ENCODE measurements at regions not wholly inside any gene's neighbourhood (a gene's known extent, or its start where the extent isn't known, plus 50 kb on each side); places are given as distances from the start of the nearest gene placed in this dataset.
A peak's percentile ranks its signal among the peaks of the same experiment; 100 is the strongest.
"Not testable (repeated sequence)": the region's sequence is repeated elsewhere in the genome, so short reads cannot be mapped to it uniquely, and the experiment has no call there.

GRCh38 chr5:92320446-92320845, 937.3 kb upstream of the ARRDC3 start:
- intact Hi-C loops (cut with DNase I), result no loop called here
- Histone ChIP-seq H3K27ac (ENCODE audit: low read depth in 2 of 2, low read length in 2 of 2) (no peak overlapping the region), H3K9me3 (ENCODE audit: control insufficient read depth in 2 of 3, insufficient read depth in 1 of 3, low read length in 3 of 3) (no peaks in the 10 kb centered on the region), H3K4me1 (ENCODE audit: control insufficient read depth in 2 of 3, insufficient read depth in 2 of 3, low read depth in 1 of 3, low read length in 3 of 3) (no peaks in the 10 kb centered on the region), H3K27me3 (ENCODE audit: control insufficient read depth, insufficient read depth, low read length) (no peaks in the 10 kb centered on the region), H3K4me3 (ENCODE audit: low read length in 3 of 3) (no peak overlapping the region), H3K9ac (ENCODE audit: low read length in 3 of 3) (no peak overlapping the region), H3K36me3 (ENCODE audit: control insufficient read depth in 2 of 3, insufficient read depth in 3 of 3, low read length in 3 of 3) (no peaks in the 10 kb centered on the region)
- FAIRE-seq (no peak), DNase-seq (no peak)
- TF ChIP-seq CTCF (IDR thresholded peaks at IDR 0.05; ENCODE audit: borderline replicate concordance, extremely low read depth, insufficient read depth), result no peak

GRCh38 chr5:92313385-92313784, 930.3 kb upstream of the ARRDC3 start:
- no peak for TF ChIP-seq CTCF (IDR thresholded peaks at IDR 0.05; ENCODE audit: borderline replicate concordance, extremely low read depth, insufficient read depth)
- Histone ChIP-seq H3K9me3 (ENCODE audit: control insufficient read depth in 2 of 3, insufficient read depth in 1 of 3, low read length in 3 of 3) (no peaks in the 10 kb centered on the region), H3K27ac (ENCODE audit: low read depth in 2 of 2, low read length in 2 of 2) (no peak overlapping the region), H3K36me3 (ENCODE audit: control insufficient read depth in 2 of 3, insufficient read depth in 3 of 3, low read length in 3 of 3) (no peaks in the 10 kb centered on the region), H3K4me1 (ENCODE audit: control insufficient read depth in 2 of 3, insufficient read depth in 2 of 3, low read depth in 1 of 3, low read length in 3 of 3) (no peaks in the 10 kb centered on the region), H3K9ac (ENCODE audit: low read length in 3 of 3) (no peak overlapping the region), H3K4me3 (ENCODE audit: low read length in 3 of 3) (no peak overlapping the region), H3K27me3 (ENCODE audit: control insufficient read depth, insufficient read depth, low read length) (no peaks in the 10 kb centered on the region)
- intact Hi-C loops (cut with DNase I), result no loop called here
- FAIRE-seq, result no peak
- DNase-seq, result no peak

- intact Hi-C loops (cut with DNase I), result no loop called here
- H3K27ac ChIP-seq (ENCODE audit: low read depth in 2 of 2, low read length in 2 of 2), result no peak overlapping the region
- no peaks in the 10 kb centered on the region for H3K4me1 ChIP-seq (ENCODE audit: control insufficient read depth in 2 of 3, insufficient read depth in 2 of 3, low read depth in 1 of 3, low read length in 3 of 3)
- peak; percentile 20 for TF ChIP-seq CTCF (IDR thresholded peaks at IDR 0.05; ENCODE audit: borderline replicate concordance, extremely low read depth, insufficient read depth)
- peak in 2 of 5 donors; percentile 62 to 71 for DNase-seq
- no peaks in the 10 kb centered on the region for H3K27me3 ChIP-seq (ENCODE audit: control insufficient read depth, insufficient read depth, low read length)
- H3K9me3 ChIP-seq (ENCODE audit: control insufficient read depth in 2 of 3, insufficient read depth in 1 of 3, low read length in 3 of 3), result no peaks in the 10 kb centered on the region
- H3K4me3 ChIP-seq (ENCODE audit: low read length in 3 of 3), result no peak overlapping the region
- peak; percentile 68 for FAIRE-seq
- no peaks in the 10 kb centered on the region for H3K36me3 ChIP-seq (ENCODE audit: control insufficient read depth in 2 of 3, insufficient read depth in 3 of 3, low read length in 3 of 3)
- H3K9ac ChIP-seq (ENCODE audit: low read length in 3 of 3), result no peak overlapping the region
Observed at GRCh38 chr5:92309336-92309991, 926.3 kb upstream of the ARRDC3 start.

- Histone ChIP-seq H3K4me1 (ENCODE audit: control insufficient read depth in 2 of 3, insufficient read depth in 2 of 3, low read depth in 1 of 3, low read length in 3 of 3) (no peaks in the 10 kb centered on the region), H3K27ac (ENCODE audit: low read depth in 2 of 2, low read length in 2 of 2) (no peak overlapping the region), H3K9ac (ENCODE audit: low read length in 3 of 3) (no peak overlapping the region), H3K27me3 (ENCODE audit: control insufficient read depth, insufficient read depth, low read length) (no peaks in the 10 kb centered on the region), H3K36me3 (ENCODE audit: control insufficient read depth in 2 of 3, insufficient read depth in 3 of 3, low read length in 3 of 3) (no peaks in the 10 kb centered on the region), H3K4me3 (ENCODE audit: low read length in 3 of 3) (no peak overlapping the region), H3K9me3 (ENCODE audit: control insufficient read depth in 2 of 3, insufficient read depth in 1 of 3, low read length in 3 of 3) (no peaks in the 10 kb centered on the region)
- intact Hi-C loops (cut with DNase I), result no loop called here
- TF ChIP-seq CTCF (IDR thresholded peaks at IDR 0.05; ENCODE audit: borderline replicate concordance, extremely low read depth, insufficient read depth), result no peak
- FAIRE-seq (no peak), DNase-seq (peak in 1 of 5 donors; percentile 8)
Observed at GRCh38 chr5:92308679-92309078, 925.6 kb upstream of the ARRDC3 start.

GRCh38 chr5:92302356-92302755, 919.2 kb upstream of the ARRDC3 start:
- H3K4me3 ChIP-seq (ENCODE audit: low read length in 3 of 3); H3K9ac ChIP-seq (ENCODE audit: low read length in 3 of 3); H3K4me1 ChIP-seq (ENCODE audit: control insufficient read depth in 2 of 3, insufficient read depth in 2 of 3, low read depth in 1 of 3, low read length in 3 of 3); FAIRE-seq; H3K27me3 ChIP-seq (ENCODE audit: control insufficient read depth, insufficient read depth, low read length); H3K36me3 ChIP-seq (ENCODE audit: control insufficient read depth in 2 of 3, insufficient read depth in 3 of 3, low read length in 3 of 3); DNase-seq; intact Hi-C loops (cut with DNase I); H3K9me3 ChIP-seq (ENCODE audit: control insufficient read depth in 2 of 3, insufficient read depth in 1 of 3, low read length in 3 of 3); H3K27ac ChIP-seq (ENCODE audit: low read depth in 2 of 2, low read length in 2 of 2): not testable (repeated sequence)
